ENCODE measurements at regions not wholly inside any gene's neighbourhood (a gene's known extent, or its start where the extent isn't known, plus 50 kb on each side); places are given as distances from the start of the nearest gene placed in this dataset.
"Not testable (repeated sequence)": the region's sequence is repeated elsewhere in the genome, so short reads cannot be mapped to it uniquely, and the experiment has no call there.

DNA sequence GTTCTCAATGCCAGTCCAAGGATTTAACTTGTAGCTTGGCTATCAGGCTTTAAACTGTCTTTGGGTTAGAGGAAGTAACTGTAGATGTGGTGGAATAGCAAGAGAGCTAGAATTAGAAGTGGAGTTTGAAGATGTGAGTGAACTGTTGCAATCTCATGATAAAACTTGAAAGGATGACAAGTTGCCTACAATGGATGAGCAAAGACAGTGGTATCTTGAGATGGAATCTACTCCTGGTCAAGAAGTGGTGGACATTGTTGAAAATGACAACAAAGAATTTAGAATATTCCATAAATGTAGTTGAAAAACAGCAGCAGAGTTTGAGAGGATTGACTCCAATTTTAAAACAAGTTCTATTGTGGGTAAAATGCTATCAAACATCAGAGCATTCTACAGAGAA, 199.0 kb downstream of the DUSP6 start:
- no peak for DNase-seq

DNA sequence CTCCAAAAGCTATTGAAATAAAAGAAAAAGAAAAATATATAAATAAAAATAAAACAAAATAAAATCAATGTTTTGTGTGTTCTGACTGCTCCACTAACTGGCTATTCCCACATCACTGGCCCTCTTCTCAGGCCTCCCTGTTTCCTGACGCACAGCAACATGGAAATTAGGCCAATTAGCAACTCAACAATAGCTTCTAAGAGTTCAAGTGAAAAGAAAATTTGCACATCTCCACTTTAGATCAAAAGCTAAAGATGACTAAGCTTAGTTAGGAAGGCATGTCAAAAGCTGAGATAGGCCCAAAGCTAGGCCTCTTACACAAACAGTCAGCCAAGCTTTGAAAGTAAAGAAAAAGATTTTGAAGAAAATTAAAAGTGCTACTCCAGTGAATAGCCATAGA, 200.8 kb downstream of the DUSP6 start:
- no peak for DNase-seq

DNA sequence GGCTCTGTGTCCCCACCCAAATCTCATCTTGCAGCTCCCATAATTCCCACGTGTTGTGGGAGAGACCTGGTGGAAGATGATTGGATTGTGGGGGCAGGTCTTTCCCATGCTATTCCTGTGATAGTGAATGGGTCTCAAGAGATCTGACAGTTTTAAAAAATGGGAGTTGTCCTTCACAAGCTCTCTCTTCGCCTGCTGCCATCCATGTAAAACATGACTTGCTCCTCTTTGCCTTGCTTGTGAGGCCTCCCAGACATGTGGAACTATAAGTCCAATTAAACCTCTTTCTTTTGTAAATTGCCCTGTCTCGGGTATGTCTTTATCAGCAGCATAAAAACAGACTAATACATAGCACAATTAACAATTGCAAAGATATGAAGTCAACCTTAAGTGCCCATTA, 201.5 kb downstream of the DUSP6 start:
- DNase-seq, result not testable (repeated sequence)

DNA sequence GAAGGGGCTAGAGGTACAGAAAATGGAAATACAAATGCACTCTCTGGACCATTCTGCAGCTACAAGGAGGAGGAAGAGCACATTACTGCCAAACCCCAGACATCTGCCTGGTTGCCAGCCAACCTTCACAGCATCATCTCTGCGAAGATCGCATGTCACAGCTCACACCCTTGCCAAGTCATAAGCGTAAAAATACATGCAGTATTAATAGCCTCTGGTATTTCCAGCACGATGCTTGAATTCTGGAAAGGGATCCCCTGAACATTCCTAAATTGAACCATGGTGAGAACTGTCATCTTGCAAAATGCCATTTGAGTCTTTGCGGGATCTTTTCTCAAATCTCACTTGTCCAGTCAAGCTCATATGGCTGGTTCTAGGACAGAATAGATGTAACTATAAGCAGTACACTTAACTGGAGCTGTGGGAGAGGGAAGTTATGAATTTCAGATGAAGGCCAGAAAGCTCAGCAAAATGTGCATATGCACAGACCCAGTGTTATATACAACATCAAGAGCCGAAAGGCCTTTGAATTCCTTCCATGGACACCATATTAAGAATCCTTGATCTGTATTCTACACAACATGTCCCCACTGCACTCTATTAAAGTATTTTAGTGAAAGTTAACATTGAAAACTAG, 211.6 kb downstream of the DUSP6 start:
- no peak for DNase-seq

DNA sequence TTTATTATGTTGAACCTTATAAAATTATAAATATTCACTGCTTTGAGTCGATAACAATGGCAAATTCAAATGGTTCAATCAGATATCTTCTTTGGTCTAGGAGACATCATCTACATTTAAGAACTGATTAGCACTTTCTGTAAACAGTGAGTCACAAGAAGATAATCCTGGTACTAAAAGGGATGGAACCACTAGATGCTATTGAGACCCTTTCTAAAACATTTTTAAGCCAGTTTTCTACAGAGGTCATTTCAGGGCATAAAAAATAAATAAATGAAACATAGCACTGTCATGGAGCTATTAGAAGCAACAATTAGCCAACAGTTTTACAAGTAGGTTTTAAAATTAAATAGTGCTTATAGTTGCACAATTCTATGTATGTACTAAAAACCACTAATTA, 212.2 kb downstream of the DUSP6 start:
- DNase-seq, result no peak

DNA sequence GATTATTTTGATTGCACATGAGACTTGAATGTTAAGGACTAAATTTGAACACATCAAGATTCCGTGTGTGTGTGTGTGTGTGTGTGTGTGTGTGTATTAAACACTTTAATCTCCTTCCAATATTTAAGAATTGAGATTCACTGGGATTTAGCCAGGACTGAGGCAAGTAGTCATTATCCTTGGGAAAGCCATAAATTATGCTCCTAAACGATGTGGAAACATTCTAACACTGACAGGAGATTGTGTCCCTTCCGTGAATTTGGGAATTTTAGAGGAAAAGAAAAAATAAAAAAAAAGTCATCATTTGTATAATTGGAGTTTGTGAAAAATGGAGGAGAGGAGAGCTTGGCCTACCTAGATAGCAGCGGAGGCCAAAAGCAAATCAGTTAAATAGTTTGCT, 212.9 kb downstream of the DUSP6 start:
- DNase-seq, result no peak

DNA sequence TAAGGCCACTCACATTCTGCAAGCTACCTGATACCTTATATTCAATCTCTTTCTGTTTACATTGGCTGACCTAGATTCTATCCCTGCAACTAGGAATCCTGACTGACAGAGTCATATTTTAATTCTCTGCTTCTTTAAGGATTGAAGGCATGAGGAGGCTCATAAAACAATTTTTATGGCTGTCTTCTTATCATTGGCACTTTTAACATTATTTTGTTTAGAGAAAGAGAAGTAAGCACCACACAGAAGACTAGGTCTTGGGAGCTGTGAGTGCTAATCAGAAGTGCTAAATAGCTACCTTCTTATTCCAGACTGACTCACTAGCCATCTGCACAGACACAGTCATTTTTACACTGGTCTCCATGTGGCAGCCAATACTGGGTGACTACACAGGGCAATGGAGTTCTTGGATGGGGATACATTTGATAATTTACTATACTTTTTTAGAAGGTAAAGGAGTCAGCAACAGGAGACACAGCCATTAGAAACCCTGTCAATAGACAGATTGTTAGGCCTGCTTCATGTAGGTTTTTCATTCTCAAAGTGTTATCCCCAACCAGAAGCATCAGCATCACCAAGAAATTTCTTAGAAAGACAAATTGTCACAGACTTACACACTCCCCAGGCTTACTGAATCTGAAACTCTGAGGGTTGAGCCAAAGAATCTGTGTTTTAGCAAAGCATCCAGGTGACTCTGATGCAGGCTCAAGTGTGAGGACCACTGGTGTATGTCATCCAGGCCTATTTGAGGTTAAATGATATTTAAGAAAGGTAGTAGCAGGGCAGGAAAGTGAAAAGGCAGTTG, 214.1 kb downstream of the DUSP6 start:
- no peak for DNase-seq

DNA sequence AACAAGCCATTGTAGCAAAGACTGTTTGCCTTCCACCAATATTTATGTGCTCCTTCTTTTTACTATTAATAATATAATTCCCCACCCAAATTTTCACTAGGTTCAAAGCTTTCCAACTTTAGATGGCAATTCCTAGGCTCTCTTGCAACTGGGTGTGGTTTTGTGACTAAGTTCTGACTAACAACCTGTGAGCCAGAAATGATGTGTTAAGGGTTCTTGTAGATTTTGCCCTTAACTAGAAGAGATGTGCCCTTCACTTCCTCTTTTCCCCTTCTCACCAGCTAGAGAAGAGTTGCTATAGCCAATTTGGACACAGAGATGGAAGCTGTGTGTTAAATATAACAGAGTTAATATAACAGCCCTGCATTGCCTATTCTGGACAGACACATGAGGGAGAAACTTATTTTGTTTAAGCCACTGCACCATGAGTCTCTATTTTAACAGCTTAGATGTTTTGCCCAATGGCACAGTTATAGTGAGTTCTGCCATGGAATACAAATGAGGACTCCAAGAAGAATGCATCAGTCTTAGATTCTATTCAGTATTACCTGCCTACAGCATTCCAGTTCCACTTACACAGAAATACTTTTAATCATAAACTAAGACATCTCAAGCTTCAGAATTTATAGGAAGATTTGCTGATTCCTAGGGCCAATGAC, 216.2 kb downstream of the DUSP6 start:
- no peak for DNase-seq

DNA sequence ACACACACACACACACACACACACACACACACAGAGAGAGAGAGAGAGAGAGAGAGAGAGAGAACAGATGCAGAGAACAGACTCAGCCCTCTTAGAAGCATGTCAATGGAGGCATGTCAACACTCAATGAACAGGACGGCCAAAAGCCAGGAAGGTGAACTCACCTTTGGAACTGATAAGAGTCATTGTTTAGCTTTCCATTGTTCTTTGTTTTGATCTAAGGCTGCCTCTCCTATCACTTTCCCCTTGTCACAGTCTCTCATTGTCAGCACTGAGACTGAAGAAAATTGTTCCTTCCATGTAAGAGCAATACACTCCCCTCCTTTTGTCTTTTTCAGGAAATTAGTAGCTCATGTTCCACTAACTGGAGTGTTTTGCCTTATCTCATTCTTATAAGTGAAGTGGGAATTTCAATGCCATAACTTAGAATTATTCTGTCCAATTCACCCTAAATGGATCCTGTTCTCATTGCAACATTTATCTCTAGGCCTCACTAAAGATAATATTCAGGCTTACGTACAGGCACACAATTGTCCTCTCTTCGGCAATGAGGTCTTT, 218.0 kb downstream of the DUSP6 start:
- no peak for DNase-seq

DNA sequence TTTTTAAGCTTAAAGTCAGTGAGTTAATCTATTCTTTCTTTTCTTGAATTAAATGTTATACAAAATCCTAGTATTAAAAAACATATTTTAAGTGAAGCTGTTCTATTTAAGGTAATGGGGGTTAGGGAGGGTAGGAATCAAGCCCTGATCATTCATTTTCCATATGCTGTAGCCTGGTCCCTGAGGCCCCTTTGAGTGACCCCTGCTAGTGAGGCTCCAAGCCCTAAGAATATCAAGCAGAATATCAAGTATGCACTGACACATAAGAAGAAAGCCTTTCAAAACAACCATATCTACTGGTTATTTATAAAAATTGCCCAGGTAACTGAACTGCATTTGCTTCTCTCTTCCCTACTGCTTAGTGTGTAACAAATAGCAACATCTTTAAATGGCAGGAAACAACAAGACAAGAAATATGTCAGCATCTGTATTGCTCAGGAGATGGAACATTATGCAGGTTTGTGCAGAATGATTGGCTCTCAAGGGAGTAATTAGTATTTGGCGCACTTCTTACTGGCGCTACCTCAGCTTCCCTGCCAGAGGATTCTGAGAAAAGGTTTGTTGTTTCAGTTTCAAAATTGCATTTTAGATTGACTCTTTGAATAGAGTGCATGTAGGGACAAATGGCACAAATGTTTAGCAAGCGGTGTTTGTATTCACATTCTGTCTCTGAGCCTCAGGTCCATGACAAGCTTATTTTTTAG, 223.0 kb downstream of the DUSP6 start:
- DNase-seq, result no peak

DNA sequence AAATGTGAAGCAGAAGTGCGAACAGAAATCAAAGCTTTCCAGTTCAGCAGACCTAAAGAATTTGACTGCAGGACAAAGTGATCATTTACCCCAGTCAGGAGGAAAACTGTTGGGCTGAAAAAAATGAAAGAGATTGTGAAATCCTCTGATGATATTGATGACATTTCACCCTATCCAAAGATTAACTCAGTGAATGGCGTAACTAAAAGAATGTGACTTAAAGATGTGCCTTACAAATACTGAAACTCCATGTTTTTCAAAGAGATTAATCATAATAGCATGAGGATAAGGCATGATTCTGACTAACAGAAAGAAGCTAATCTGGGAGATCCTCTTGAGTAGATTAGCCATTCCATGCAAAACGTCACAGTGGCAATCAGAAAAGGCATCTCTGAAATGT, 225.6 kb downstream of the DUSP6 start:
- DNase-seq, result no peak

DNA sequence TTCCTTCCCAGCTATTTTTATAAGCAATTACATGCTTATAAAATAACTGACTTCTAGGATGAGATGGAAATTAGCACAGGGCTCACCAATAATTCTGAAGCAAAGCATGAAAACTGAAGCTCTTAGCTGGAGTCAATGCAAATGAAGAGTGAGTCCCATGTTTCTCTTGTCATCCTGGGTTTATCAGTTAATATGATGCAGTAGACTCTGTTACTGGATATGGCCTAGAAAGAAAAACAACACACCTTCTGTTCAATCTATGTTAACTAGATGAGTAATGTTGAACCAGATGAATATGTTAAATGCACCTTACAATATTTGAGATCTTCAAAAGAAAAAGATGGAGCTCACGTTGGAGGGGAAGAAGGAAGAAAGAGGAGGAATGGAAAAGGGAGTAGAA, 229.4 kb downstream of the DUSP6 start:
- no peak for DNase-seq

DNA sequence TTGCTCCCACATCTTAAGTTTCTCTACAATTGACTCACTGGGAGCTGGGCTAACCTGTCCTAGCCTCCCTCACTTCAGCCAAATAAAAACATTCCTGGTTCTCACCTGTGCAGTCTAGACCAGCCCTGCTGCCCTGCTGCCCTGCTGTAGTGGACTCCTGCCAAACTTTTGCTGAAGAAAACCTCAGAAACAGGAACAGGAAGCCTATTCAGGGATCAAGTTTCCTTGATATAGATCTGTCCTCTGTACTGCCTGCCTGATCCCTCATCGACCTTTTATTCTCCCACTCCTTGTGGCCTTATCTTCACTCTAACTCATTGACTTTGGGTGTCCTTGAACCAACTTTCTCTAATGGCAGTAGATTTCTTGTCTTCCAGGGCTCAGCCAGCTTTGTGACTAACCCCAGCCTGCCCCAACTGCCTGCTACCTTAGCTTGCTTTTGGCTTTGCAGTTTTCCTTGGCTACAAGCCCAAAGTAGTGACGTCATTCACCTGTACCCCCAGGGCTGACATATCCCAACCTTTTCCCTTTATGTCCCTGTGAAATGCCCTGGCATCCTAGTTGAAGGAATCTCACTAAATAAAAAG, 234.8 kb downstream of the DUSP6 start:
- DNase-seq, result no peak

DNA sequence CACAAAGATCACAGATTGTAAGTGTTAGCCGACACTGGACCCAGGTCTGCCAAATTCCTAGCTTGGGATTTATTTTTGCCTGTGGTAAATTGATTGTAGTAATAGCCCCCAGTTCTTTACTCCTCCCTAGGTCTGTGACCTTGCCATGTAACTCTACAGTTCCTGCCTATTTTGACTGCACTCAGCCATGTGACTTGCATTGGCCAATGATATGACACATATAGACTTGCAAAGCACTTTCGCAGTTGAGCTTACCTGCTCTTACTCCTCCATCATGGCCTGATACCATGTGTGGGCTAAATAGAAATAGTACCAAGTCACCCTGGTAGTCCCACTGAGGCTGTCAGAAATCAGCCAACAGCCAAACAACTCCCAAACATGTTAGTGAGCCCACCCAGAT, 240.3 kb downstream of the DUSP6 start:
- DNase-seq, result no peak

DNA sequence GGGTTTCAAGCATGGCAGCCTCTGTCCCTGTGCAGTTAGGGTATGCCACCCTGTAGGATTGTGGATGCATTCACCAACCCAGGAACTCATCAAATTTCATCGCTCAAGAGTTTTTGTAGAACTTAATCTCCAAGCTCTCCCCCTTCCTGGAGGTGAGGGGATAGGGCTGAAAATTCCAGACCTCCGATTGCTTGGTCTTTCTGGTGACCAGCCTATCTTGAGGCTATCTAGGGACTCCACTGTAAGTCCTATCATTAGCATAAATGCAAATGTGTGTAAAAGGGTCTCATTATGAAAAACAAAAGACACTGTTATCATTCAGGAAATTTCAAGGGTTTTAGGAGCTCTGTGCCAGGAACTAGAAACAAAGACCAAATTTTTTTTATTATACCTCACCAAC, 244.0 kb downstream of the DUSP6 start:
- no peak for DNase-seq

DNA sequence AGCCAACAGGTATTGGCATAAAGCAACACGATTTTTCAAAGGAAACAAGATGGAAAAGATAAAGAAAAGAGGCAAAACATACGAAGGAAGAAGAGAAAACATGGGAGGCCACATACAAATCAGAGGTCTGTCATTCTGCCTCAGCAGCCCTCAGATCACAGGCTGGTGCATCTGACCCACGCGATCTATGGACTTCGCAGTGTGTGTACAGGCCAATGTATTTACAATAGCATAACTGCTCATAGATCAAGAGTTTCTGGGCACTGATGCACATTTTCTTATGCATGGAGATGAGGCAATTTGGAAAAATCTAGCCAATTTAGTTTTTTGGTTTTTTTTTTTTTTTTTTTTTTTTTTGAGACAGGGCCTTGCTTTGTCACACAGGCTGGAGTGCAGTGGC, 245.4 kb downstream of the DUSP6 start:
- no peak for DNase-seq

DNA sequence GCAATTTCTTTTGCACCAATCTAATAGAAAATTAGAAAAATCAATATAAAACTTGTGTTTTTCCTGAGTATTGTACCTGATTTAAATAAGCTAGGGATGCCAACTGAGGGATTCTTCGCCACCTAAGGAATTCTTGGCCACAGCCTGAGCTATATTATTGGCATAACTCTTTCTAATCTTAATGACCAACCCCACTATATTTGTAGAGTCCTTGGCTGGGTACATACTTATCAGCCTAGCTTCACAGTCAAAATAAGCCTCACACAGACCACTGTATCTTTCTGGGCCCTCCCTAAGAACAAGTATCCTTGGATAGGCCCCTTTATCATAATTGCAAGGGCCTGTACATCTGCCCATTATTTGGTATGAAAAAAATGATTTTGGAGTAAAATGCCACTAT, 247.1 kb downstream of the DUSP6 start:
- no peak for DNase-seq

DNA sequence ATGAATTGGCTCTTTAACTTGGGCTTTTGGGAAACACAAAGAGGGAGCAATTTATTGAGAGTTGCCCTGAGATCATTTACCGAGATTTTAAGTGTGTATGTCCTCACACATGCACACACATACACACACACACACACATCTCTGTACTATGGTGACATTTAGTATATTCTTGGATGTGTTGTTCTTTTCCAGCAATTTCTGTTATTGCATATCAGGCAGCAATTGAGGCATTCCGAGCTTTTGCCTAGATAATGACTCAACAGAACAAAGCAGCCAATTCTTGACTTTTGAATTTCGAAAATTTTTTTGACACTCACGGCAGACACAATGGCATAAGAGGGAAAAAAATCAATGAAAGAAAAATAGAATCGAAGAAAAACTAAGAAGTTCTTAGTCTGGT, 248.5 kb downstream of the DUSP6 start:
- no peak for DNase-seq

DNA sequence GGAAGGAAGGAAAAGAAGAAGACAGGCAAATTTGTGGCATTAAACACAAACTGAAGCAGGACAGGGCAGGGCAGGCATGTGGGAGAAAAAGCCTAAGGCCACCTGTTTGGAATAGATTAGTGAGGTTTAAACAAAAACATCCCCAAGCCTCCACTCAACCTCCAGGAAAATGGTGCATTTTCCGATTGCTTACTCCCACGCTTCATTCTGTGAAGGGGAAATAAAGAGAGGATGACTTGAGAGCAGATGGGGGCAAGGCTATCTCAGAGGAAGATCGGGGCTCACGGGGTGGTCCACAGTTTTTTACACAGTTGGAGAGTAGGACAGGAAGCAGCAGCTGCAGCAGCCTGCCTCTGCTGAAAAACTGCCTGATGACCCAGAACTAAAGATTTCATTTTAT, 250.9 kb downstream of the DUSP6 start:
- DNase-seq, result no peak

DNA sequence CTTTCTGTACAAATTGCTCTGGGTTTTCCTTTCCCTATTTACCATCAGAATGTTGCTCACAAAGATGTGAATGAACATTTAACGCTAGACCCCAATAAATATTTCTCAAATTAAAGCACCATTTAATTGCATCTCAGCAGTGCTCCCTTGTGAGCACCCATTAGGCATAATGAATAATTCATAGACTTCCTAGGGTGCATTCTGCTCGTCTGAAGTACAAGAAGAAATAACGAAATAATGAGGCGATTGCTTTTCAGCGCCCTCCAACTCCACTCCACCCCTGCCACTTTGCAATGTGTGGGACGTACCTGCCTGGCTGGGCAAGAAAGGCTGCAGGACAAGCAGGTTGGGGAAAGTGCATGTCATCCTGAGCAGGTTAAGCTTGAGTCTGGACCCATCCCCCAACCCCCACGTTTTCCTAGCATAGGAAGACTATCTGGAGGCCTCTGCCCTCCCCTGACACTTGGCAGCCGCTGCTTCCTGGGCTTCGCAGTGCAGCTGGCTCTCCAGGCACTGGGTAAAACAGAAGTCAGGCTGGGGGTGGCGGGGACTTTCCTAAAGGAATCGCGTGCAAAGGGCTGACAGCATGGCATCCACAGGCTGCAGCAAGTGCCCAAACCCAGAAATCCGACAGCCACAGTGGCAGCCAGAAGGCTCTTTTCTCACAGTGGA, 253.7 kb downstream of the DUSP6 start:
- no peak for DNase-seq

DNA sequence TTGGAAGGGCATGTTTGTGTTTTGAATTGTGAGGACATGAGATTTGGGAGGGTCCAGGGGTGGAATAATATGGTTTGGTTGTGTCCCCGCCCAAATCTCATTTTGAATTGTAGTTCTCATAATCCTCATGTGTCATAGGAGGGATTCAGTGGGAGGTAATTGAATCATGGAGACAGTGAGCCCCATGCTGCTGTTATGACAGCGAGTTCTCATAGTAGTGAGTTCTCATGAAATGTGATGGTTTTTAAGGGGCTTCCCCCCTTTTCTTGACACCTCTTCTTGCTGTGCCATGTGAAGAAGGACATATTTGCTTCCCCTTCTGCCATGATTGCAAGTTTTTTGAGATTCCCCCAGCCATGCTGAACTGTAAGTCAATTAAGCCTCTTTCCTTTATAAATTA, 260.0 kb downstream of the DUSP6 start:
- no peak for DNase-seq

DNA sequence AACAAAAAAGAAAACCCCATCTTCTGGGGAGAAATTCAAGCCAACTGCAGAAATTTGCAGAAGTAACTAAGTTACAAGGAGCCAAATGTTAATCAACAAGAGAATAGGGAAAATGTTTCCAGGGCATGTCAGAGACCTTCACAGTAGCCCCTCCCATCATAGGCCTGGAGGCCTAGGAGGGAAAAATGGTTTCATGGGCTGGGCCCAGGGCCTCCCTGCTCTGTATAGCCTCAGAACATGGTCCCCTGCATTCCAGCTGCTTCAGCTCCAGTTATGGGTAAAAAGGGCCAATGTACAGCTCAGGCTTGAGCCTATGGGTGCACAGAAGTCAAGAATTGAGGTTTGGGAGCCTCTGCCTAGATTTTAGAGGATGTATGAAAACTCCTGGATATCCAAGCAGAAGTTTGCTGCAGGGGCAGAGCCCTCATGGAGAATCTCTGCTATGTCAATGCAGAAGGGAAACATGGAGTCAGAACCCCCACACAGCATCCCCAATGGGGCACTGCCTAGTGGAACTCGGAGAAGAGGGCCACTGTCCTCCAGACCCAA, 260.9 kb downstream of the DUSP6 start:
- DNase-seq, result no peak
